ENCODE measurements at regions not wholly inside any gene's neighbourhood (a gene's known extent, or its start where the extent isn't known, plus 50 kb on each side); places are given as distances from the start of the nearest gene placed in this dataset.

- TF ChIP-seq POLR2AphosphoS5 (IDR thresholded peaks at IDR 0.05) (peak; percentile 54 to 83 (median 80)), POLR2A (IDR thresholded peaks at IDR 0.05) (no peak)
Observed at GRCh38 chr16:85306071-85306792, 194.0 kb upstream of the CIBAR2 start.
